Neural cell (in vitro differentiated cells): ENCODE measurements at regions not wholly inside any gene's neighbourhood (a gene's known extent, or its start where the extent isn't known, plus 50 kb on each side); places are given as distances from the start of the nearest gene placed in this dataset.

Source experiments
- EZH2 ChIP-seq: fragments of 200-600, 300-800 bp; shearing (Covaris generic), sonication (generic); IDR thresholded peaks from 2 replicates; pipeline ENCODE4 v1.6.1; 2014; ENCODE audit warnings: antibody characterized with exemption, low read length, borderline replicate concordance, mild to moderate bottlenecking; ENCODE audit not compliant: insufficient read depth, poor library complexity, severe bottlenecking
- MXI1 ChIP-seq: fragments of 450-650 bp; conservative IDR thresholded peaks from 2 replicates; pipeline ENCODE4 v1.6.1; 2014; ENCODE audit warnings: antibody characterized with exemption, mild to moderate bottlenecking; ENCODE audit not compliant: poor library complexity, severe bottlenecking
- POLR2AphosphoS5 ChIP-seq: IDR thresholded peaks from 2 replicates; pipeline ENCODE4 v1.6.1; 2012
- RAD21 ChIP-seq: fragments of 450-650 bp; conservative IDR thresholded peaks from 2 replicates; pipeline ENCODE4 v1.6.1; 2014; ENCODE audit warnings: antibody characterized with exemption, mild to moderate bottlenecking, moderate library complexity
- REST ChIP-seq: IDR thresholded peaks from 2 replicates; pipeline ENCODE4 v1.6.1; 2012; ENCODE audit warnings: borderline replicate concordance
- TAF1 ChIP-seq: IDR thresholded peaks from 2 replicates; pipeline ENCODE4 v1.6.1; 2012; ENCODE audit warnings: low read depth
- TF ChIP-seq, protein P1 (sequence below): fragments of 450-650 bp; IDR thresholded peaks from 2 replicates; pipeline ENCODE4 v1.5.1; 2014; ENCODE audit warnings: antibody characterized with exemption, mild to moderate bottlenecking, moderate library complexity; ENCODE audit not compliant: poor library complexity, severe bottlenecking

GRCh38 chr2:181818840-181819239 is 72.7 kb upstream of the ITPRID2 start:
- TF ChIP-seq, protein P1, sequence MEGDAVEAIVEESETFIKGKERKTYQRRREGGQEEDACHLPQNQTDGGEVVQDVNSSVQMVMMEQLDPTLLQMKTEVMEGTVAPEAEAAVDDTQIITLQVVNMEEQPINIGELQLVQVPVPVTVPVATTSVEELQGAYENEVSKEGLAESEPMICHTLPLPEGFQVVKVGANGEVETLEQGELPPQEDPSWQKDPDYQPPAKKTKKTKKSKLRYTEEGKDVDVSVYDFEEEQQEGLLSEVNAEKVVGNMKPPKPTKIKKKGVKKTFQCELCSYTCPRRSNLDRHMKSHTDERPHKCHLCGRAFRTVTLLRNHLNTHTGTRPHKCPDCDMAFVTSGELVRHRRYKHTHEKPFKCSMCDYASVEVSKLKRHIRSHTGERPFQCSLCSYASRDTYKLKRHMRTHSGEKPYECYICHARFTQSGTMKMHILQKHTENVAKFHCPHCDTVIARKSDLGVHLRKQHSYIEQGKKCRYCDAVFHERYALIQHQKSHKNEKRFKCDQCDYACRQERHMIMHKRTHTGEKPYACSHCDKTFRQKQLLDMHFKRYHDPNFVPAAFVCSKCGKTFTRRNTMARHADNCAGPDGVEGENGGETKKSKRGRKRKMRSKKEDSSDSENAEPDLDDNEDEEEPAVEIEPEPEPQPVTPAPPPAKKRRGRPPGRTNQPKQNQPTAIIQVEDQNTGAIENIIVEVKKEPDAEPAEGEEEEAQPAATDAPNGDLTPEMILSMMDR: no peak
- no peak for TF ChIP-seq REST
- no peak for TF ChIP-seq MXI1
- TF ChIP-seq POLR2AphosphoS5: no peak
- TF ChIP-seq EZH2: no peak
- no peak for TF ChIP-seq RAD21
- no peak for TF ChIP-seq TAF1
